Stimulated activated CD4-positive, alpha-beta T cell treated with anti-CD3 and anti-CD28 coated beads, Interleukin-2, amount 100 ng/mL, for 4 hours (primary cell): ENCODE measurements at regions not wholly inside any gene's neighbourhood (a gene's known extent, or its start where the extent isn't known, plus 50 kb on each side); places are given as distances from the start of the nearest gene placed in this dataset.
"Not testable (repeated sequence)": the region's sequence is repeated elsewhere in the genome, so short reads cannot be mapped to it uniquely, and the experiment has no call there.

Source experiments
- DNase-seq: peaks from one replicate; pipeline ENCODE4 v3.0.0-alpha.2; 2020; ENCODE audit warnings: low read depth

- DNase-seq = no peak
Observed at GRCh38 chr16:82295290-82296201, 125.5 kb upstream of the MPHOSPH6 start.

- no peak for DNase-seq
Observed at GRCh38 chr16:82293671-82294070, 123.6 kb upstream of the MPHOSPH6 start.

- DNase-seq = no peak
Observed at GRCh38 chr16:82287937-82288336, 117.9 kb upstream of the MPHOSPH6 start.

- DNase-seq = no peak
Observed at GRCh38 chr16:82282662-82283061, 112.6 kb upstream of the MPHOSPH6 start.

- DNase-seq = no peak
Observed at GRCh38 chr16:82281544-82281943, 111.5 kb upstream of the MPHOSPH6 start.

- DNase-seq = no peak
Observed at GRCh38 chr16:82280867-82281266, 110.8 kb upstream of the MPHOSPH6 start.

GRCh38 chr16:82275349-82275748, 105.3 kb upstream of the MPHOSPH6 start:
- DNase-seq = not testable (repeated sequence)

- DNase-seq = no peak
Observed at GRCh38 chr16:82271636-82272035, 101.6 kb upstream of the MPHOSPH6 start.

- DNase-seq = not testable (repeated sequence)
Observed at GRCh38 chr16:82267675-82268074, 97.7 kb upstream of the MPHOSPH6 start.

- DNase-seq = no peak
Observed at GRCh38 chr16:82265809-82266208, 95.8 kb upstream of the MPHOSPH6 start.

GRCh38 chr16:82264756-82265155, 94.7 kb upstream of the MPHOSPH6 start:
- DNase-seq = no peak

- DNase-seq = peak; percentile 26
Observed at GRCh38 chr16:82263521-82264143, 93.6 kb upstream of the MPHOSPH6 start.

- no peak for DNase-seq
Observed at GRCh38 chr16:82262244-82262643, 92.2 kb upstream of the MPHOSPH6 start.

GRCh38 chr16:82260212-82260795, 90.3 kb upstream of the MPHOSPH6 start:
- no peak for DNase-seq

- no peak for DNase-seq
Observed at GRCh38 chr16:82259731-82260130, 89.7 kb upstream of the MPHOSPH6 start.

GRCh38 chr16:82257990-82258389, 88.0 kb upstream of the MPHOSPH6 start:
- no peak for DNase-seq

- no peak for DNase-seq
Observed at GRCh38 chr16:82252582-82252981, 82.6 kb upstream of the MPHOSPH6 start.

- DNase-seq = no peak
Observed at GRCh38 chr16:82248677-82249076, 78.7 kb upstream of the MPHOSPH6 start.

- no peak for DNase-seq
Observed at GRCh38 chr16:82248012-82248656, 78.1 kb upstream of the MPHOSPH6 start.

- DNase-seq = no peak
Observed at GRCh38 chr16:82242201-82242600, 72.2 kb upstream of the MPHOSPH6 start.

GRCh38 chr16:82241469-82242052, 71.5 kb upstream of the MPHOSPH6 start:
- no peak for DNase-seq

GRCh38 chr16:82240111-82240510, 70.1 kb upstream of the MPHOSPH6 start:
- DNase-seq = no peak
